Activated CD4-positive, alpha-beta T cell treated with anti-CD3 and anti-CD28 coated beads, Interleukin-2, Interleukin-6, amounts not matched to agents 100 ng/mL and 50 ng/mL, durations not matched to agents 16 hours and 8 hours (primary cell): ENCODE measurements at regions not wholly inside any gene's neighbourhood (a gene's known extent, or its start where the extent isn't known, plus 50 kb on each side); places are given as distances from the start of the nearest gene placed in this dataset.
"Not testable (repeated sequence)": the region's sequence is repeated elsewhere in the genome, so short reads cannot be mapped to it uniquely, and the experiment has no call there.

Experiments
- DNase-seq: peaks from one replicate; pipeline ENCODE4 v3.0.0-alpha.2; 2020

GRCh38 chr4:13765539-13765938, 138.0 kb upstream of the BOD1L1 start:
- DNase-seq, result no peak

- DNase-seq, result no peak
Measured at GRCh38 chr4:13766761-13767540, 139.4 kb upstream of the BOD1L1 start.

DNA sequence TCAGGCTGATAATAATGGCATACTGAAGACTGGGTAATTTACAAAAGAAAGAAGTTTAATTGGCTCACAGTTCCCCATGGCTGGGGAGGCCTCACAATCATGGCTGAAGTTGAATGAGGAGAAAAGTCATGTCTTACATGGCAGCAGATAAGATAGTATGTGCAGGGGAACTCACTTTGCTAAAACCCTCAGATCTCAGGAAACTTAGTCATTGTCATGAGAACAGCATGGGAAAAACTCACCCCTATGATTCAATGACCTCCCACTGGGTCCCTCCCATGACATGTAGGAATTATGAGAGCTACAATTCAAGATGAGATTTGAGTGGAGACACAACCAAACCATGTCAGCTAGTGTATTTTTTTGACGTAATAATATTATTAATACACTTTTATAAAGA, 149.8 kb upstream of the BOD1L1 start:
- no peak for DNase-seq

- no peak for DNase-seq
Measured at GRCh38 chr4:13778367-13778766, 150.8 kb upstream of the BOD1L1 start.

DNA sequence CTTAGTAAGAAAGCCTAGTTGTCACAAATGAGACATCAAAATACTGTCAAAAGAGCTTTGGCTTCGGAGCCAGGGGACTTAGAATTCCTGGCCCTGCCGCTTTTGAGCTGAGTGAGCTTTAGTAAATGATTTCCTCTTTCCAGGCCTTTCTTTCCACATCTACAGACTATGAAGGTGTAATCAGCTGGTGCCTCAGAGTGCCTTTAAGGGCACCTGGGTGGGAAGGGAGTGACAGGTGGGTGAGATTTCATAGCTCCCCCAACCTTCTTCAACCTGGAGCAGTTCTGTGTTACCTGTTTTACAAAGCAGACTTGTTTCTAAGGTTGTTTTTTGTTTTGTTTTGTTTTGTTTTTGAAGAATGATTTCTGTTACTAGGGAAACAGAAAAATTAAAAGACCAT, 154.7 kb upstream of the BOD1L1 start:
- DNase-seq, result no peak

GRCh38 chr4:13783800-13784411, 156.4 kb upstream of the BOD1L1 start:
- no peak for DNase-seq

GRCh38 chr4:13793020-13793710, 165.6 kb upstream of the BOD1L1 start:
- DNase-seq, result no peak

DNA sequence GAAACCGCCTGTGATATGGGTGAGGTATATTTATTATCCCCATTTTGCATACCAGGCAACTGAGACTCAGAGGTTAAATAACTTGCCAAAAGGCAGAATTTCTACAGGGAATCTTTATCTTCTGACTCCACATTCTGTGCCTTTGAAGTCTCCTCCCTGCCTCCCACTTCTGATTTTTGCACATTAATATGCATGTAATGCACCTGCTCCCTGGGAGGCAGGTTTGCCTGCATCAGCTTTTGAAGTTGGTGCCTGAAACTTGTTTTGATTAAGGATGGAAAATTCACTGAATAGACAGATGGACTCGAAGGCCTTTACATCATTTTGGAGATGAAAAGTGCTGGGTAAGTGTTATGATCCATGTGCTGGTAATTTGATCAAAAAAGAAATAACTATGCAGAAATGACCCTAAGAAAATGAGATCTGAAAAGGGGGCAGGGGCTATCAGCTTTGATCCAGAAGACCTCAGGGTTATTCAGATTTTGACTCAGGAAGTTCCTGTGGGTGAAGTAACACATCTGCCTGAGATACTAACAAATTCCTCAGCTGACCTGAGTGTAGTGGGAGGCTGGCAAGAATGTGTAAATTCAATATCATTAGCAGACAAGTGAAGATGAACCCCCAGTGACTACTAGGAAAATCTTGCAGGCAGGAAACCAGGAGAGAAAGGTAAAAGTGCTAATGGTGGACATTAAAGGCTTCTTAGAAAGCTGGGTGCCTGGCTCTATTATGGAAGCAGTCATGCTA, 167.5 kb upstream of the BOD1L1 start:
- no peak for DNase-seq

DNA sequence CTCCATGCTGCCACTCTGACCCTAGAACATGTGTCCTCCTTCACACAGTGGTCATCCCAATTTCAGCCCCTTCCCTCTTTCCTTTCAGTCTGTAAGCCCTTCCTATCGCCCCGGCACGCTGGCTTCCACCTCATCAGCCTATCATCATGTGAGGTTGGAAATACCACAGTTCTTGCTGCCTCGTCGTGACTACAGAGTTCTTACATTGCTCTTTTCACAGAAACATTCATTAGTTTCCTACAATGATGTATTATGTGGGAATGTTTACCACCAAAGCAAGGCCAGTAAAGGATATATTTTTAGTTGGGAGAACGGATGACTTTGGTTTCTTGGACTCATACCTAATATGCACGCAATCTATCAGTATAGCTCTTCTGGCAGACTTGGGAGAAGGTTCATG, 169.5 kb upstream of the BOD1L1 start:
- DNase-seq, result no peak

DNA sequence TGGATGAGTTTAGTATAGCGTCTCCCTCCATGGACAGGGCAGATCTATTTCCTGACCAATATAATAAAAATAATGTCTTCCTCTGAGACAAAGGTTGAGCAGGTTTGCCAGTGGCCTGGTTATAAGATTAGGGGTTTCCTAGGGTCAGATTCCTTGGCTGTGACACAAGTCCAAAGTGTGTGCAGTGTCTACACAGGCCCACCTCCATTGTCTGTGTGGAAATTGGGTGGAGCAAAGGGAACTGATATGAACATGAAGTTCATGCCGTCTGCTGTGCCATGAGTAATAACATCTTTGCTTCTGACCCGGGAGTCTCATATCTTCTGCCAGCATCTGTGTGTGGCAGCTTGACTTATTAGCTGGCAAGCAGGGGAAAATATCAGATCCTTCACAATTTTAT, 187.7 kb upstream of the BOD1L1 start:
- DNase-seq, result no peak

- no peak for DNase-seq
Measured at GRCh38 chr4:13816472-13816871, 188.9 kb upstream of the BOD1L1 start.

- no peak for DNase-seq
Measured at GRCh38 chr4:13821522-13821921, 194.0 kb upstream of the BOD1L1 start.

DNA sequence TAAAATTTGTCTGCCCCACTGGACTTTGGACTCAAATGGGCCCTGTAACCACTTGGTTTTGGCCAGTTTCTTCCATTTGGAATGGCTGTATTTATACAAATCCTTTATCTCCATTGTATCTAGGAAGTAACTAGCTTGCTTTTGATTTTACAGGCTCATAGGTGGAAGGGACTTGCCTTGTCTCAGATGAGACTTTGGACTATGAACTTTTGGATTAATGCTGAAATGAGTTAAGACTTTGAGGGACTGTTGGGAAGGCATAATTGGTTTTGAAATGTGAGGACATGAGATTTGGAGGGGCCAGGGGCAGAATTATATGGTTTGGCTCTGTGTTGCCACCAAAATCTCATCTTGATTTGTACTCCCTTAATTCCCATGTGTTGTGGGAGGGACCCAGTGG, 198.3 kb upstream of the BOD1L1 start:
- DNase-seq, result not testable (repeated sequence)

DNA sequence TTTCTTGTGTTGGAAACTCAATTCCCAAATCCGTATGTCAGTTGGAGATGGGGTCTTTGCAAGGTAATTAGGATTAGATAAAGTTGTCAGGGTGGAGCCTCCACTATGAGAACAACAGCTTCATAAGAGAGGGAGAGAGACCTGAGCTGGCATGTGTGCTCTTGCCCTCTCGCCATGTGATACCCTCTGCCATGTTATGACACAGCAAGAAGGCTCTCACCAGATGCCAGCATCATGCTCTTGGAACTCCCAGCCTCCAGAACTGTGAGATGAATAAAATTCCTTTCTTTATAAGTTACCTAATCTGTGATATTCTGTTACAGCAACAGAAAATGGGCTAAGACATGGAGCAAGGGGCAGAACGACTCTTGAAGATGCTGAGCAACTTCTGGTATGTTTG, 201.9 kb upstream of the BOD1L1 start:
- no peak for DNase-seq

DNA sequence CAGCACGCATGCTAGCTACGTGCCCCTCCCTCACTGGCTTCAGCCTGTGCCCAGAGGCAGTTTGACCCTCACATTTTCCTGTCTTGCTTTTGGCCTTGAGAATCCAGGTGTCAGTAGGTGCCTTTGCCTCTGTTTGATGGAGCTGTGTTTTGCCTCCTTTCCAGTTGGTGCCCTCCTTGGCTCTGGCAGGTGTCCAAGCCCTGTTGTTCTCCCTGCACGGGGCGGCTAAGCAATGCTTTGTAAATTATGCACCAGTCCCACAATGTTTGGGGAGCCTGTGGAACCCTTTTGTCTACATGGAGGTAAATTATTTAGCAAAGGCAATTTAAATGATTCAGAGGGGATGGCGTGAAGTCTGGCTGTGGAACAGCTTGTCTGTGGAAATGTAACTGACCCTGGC, 202.9 kb upstream of the BOD1L1 start:
- no peak for DNase-seq

- DNase-seq, result no peak
Measured at GRCh38 chr4:13833171-13833804, 205.8 kb upstream of the BOD1L1 start.

DNA sequence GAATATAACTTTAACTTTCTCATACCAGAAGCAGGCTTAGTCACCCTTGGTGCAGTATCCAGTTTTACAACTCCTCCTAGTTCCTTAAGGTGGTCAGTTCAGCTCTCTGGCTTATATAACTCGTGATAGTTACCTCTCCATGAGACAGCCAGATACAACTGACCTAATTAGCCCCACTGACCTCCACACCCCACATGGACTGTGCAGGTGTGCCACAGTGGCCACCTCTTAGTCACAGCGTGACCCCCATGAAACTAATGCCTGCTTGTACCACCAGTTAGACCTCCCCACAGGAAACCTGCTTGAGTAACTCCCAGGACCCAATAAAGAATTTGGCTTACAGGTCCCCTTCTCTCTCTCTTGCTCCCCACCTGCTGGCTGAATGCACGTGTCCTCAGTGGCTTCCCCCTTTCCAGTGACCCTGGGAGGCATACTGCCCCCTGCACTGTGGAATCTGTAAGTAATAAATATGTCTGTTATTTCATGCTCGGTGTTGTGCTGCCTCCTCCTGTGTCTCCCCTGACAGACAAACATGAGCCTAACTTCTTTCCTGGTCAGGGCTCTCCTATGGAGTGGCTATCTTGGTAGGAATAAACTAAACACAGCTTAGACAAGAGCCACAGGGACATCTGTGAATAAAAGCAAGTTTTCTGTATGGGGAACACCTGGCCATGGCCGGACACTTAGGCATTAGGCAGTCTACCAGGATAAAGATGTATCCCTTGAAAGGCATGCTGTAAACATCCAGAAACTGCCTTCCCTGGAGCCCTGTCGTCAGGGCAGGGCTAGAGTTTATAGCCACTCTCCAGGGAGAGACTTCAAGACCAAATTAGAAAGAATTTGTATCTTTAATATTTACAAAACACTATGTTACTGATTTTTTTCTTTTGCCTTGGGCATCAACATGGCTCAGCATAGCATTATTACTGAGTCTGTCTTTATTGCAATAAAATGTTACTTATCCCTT, 209.7 kb upstream of the BOD1L1 start:
- no peak for DNase-seq

GRCh38 chr4:13840502-13841190, 213.1 kb upstream of the BOD1L1 start:
- DNase-seq, result no peak

- DNase-seq, result no peak
Measured at GRCh38 chr4:13844740-13845139, 217.2 kb upstream of the BOD1L1 start.

- DNase-seq, result no peak
Measured at GRCh38 chr4:13849778-13850177, 222.3 kb upstream of the BOD1L1 start.
